GM10248 (cell line): ENCODE measurements at regions not wholly inside any gene's neighbourhood (a gene's known extent, or its start where the extent isn't known, plus 50 kb on each side); places are given as distances from the start of the nearest gene placed in this dataset.

Source experiments
- CTCF ChIA-PET: fragments of 300-600 bp; sonication (Branson Sonifier 250); formaldehyde crosslinking; extraction: SDS; loops from one replicate; lab custom pipeline; 2021; ENCODE audit warnings: antibody characterized with exemption; lab: Yijun Ruan, JAX
- POLR2A ChIA-PET: fragments of 350-650 bp; sonication (Branson Sonifier 250); formaldehyde crosslinking; extraction: SDS; loops from one replicate; lab custom pipeline; 2020; ENCODE audit warnings: antibody characterized with exemption; lab: Yijun Ruan, JAX
- DNase-seq: peaks from one replicate; pipeline ENCODE4 v3.0.0; 2012; ENCODE audit errors: extremely low spot score
- CTCF ChIP-seq: IDR thresholded peaks from 2 replicates; pipeline ENCODE4 v1.5.1; 2012; ENCODE audit warnings: mild to moderate bottlenecking, low read depth; ENCODE audit errors: extremely low read depth, missing control alignments, control extremely low read depth

DNA sequence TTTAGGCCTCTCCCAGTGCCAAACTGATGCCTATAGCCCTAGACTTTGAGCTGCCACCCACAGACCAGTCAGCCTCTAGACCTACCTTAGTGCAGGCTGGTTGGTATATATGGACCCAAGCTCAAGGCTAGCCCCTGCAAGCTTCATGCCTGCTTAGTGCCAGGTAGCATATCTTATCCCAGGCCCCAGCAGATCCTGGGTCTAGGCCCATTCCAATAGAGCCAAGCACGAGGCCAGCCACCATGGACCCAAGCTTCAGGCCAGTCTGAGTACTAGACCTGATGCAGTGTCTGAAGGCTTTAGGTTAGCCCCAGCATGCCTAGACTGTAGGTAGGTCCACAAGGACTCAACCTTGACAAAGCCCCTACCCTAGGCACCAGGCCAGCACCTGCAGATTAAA lies 1081.7 kb downstream of the JRKL start:
- no peak for DNase-seq
- ChIA-PET CTCF (no interaction called here), POLR2A (no interaction called here)
- no peak for TF ChIP-seq CTCF

- DNase-seq = no peak
- ChIA-PET CTCF (no interaction called here), POLR2A (no interaction called here)
- TF ChIP-seq CTCF = no peak
Observed at GRCh38 chr11:97487387-97487786, 1097.6 kb downstream of the JRKL start.

DNA sequence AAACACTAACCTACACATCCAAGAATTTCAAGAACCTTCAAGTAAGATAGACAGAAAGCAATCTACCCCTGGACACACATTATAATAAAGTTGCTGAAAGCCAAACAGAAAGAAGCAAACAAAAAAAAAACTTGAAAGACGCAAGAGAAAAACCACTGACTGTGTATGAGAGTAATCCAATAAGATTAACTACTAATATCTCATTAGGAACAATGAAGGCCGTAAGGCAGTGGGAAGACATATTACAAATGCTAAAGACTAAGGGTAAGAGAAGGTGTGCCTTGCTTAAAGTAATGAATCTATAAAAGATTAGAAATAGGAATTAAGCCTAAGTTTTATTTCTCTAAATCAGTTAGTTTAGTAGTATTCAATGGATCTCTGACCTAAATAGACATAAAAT lies 1109.1 kb downstream of the JRKL start:
- POLR2A ChIA-PET = no interaction called here
- DNase-seq = no peak
- no peak for TF ChIP-seq CTCF
- CTCF ChIA-PET = no interaction called here

GRCh38 chr11:97502201-97502600 lies 1112.4 kb downstream of the JRKL start:
- POLR2A ChIA-PET = no interaction called here
- no peak for TF ChIP-seq CTCF

DNA sequence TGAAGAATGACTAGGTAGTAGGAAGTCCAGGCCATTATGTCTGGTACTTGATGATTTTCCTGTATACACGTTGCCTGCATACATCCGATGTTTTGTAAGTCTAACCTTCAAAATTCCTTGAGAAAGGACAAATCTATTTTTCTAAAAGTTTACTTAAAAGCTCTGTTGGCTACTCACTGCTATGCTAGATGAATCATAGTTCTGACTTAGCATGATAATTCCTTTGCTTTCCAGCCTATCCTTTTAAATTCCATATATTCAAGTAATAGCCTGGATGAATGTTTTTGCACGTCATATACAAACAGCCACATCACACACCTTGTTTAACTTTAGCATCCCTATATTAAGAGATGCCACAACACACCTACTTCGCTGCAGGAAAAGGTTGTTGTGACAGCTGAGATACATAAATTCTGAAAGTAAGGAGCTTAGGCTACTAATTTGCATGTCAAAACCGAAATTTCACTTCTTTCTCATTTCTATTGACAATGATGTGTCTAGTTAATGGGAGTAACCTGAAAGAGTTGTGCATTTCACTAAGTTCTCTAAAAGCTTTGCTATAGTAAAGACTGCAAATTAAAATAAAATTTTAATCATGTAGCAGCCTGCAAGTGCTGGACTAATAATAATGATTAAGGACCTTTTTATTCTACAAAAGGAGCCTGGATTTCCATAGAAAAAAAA lies 1116.4 kb downstream of the JRKL start:
- no peak for TF ChIP-seq CTCF
- ChIA-PET CTCF (interaction anchor here (0.8 to 1.5 kb wide), 3 partner anchors 9 to 21 kb away, joined by 3 read pairs; no protein-coding TSS in a partner anchor), POLR2A (no interaction called here)
- no peak for DNase-seq

More at GRCh38 chr11:97502201-97502600, 1112.4 kb downstream of the JRKL start:
- CTCF ChIA-PET = no interaction called here
- DNase-seq = no peak

- no peak for TF ChIP-seq CTCF
- ChIA-PET CTCF (interaction anchor here (1.3 kb wide), 2 partner anchors 9 to 15 kb away, joined by 3 to 4 read pairs; no protein-coding TSS in a partner anchor), POLR2A (no interaction called here)
- no peak for DNase-seq
Observed at GRCh38 chr11:97514446-97514845, 1124.6 kb downstream of the JRKL start.
